CD4-positive, alpha-beta T cell treated with Interleukin-17A for 1 hour (primary cell): ENCODE measurements at regions not wholly inside any gene's neighbourhood (a gene's known extent, or its start where the extent isn't known, plus 50 kb on each side); places are given as distances from the start of the nearest gene placed in this dataset.

Experiments
- DNase-seq: peaks from one replicate; pipeline ENCODE4 v3.0.0-alpha.2; 2020

DNA sequence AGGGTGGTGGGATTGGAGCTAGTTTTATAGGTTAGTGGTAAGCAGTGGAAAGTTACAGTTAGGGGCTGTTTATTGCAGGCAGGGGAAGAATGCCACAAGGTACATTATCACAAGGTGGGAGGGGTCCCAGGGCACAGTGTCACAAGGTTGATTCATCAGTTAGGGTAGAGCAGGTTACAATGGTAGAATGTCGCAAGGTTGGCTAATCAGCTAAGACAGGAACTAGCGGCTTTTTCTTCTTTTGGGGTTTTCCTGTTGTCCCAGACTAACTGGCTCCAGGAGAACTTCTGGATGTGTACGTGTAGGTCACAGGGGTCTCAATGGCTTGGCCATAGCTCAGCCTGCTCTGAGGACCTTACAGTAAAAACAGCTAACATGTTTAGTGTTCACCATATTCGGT is 1221.1 kb downstream of the SLITRK1 start:
- no peak for DNase-seq

DNA sequence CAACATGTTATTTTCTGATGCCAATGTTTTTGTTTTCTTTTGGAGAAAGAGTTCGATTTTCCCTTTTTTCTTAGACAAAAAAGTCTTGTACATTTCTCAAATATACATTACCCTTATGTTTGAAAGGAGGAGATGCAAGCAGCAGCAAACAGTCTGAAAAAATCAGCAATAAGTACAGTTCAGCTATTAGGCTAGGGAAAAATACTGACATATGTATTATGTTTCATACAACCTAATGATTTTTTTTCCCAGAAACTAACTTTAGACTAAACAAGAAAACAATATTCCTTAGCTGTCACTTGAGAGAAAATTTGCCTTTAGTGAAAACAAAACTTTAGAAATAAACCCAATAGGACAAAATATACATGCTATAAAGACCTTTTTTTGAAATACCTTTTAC is 1223.5 kb downstream of the SLITRK1 start:
- DNase-seq: no peak

DNA sequence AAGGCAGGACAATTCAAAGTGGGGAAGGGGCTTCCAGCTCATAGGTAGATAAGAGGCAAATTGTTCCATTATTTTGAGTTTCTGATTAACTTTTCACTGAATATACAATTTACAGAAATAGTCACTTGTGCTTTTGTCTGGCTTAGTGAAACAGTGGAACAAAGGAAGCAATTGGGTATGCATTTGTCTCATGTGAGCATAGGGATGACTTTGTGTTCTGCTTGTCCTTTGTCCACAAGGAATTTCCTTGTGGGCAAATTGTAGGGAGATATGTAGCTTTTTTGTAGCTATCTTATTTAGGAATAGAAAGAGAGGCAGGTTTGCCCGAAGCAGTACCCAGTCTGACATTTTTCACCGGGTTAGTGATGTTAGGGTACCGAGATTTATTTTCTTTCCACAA is 1224.8 kb downstream of the SLITRK1 start:
- DNase-seq: no peak

DNA sequence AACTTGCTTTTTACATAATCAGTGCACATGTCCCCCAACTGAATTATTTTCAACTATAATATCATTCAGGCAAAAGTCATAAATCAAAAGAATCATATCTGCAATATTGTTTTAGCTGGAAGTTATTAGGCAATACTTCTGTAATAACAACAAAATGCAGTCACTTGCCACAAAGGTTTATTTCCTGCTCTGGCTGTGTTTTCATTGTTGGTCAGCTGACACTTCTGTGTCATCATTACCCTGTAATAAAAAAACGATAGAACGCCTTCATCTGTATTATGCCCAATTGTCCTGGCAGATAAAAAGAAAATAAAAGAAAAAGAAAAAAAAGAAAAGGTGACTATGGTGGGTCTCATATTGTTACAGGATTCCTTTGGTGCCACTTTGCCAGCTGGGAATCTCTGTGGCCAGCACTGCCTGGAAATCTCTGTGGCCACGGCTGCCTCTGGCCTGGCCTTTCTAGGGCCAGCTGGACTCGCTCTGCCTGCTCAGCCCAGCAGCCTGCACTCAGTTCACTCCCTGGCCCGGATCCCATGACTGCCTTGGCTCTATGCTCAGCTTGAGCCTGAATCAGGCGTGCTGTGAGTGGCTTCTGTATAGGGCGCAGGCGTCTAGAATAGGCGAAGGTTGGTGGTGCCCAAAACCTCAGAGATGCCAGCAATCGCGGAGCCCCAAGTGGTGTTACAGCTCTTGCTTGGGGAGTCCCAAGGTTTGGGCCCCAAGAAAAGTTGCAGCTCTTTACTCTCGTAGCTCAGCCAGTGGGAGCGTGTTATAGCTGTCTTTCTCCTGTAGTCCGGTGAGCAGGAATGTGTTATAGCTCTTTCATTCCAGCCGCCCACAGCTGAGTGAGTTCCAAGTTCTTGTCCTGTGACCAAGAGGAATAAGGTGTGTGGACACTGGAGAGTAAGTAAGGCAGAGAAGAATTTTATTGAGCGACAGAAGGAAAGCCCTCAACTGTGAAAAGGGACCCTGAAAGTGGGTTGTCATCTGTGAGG is 1227.1 kb downstream of the SLITRK1 start:
- DNase-seq: no peak

DNA sequence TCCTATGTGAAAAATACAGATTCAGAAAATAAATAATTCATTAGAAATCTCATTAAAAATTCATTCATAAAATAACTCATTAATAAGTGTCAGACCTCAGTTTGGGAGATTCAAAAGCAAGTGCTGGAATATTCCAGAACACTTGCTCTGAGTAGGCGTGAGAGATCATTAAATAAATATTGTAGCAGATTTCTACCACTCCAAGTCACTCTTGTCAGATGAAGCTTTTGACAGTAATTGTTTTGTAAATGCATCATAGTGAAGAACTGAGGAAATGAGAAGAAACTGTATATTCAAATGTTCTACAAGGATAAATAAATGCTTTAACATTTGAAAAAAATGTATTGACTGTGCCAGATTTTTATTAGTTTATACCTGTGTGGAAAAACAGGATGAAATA is 1228.1 kb downstream of the SLITRK1 start:
- no peak for DNase-seq

DNA sequence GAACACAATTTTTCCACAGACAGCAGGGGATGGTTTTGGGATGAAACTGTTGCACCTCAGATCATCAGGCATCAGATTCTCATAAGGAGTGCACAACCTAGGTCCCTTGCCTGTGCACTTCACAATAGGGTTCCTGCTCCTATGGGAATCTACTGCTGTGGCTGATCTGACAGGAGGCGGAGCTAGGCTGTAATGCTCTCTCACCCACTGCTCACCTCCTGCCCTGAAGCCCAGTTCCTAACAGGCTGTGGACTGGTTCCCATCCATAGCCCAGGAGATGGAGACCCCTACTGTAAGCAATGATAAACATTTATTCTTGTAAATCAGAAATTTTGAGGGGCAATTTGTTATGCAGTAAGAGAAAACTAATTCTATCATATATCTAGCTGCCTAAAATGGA is 1234.7 kb downstream of the SLITRK1 start:
- no peak for DNase-seq

DNA sequence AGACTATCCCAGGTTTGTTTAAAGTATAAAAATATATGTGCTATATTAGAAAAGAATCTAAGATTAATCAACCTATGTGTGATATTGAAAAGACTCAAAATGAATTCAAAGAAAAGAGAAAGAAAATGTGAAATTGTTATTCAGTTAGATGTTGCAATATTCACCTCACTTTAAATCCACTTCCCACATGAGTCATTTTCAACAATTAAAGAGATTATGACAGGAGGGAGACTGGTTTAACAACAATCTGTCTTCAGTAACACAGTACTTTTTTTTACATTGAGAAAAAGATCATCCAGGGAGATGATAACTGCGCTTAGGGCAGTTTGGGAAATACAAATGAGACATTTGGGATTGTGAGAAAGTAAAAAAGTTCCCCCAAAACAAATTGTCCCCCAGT is 1246.2 kb downstream of the SLITRK1 start:
- DNase-seq: no peak

DNA sequence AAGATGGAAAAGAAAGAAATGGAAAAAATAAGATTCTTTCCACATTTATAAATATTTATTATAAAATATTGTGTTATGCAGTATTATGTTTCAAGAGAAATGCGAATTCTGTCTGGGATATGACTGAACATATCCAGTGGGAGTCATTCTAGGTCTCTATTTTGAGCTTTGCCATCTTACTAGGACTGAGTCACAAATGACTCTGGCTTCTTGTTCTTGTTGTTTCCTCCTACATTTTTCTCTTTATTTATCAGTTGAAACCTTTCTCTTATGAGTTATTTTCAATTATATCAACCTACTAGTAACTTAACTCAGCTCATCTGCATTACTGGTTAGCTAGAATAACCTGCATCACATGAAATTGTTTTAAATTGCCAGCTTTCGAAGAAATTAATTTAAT is 1247.3 kb downstream of the SLITRK1 start:
- no peak for DNase-seq

DNA sequence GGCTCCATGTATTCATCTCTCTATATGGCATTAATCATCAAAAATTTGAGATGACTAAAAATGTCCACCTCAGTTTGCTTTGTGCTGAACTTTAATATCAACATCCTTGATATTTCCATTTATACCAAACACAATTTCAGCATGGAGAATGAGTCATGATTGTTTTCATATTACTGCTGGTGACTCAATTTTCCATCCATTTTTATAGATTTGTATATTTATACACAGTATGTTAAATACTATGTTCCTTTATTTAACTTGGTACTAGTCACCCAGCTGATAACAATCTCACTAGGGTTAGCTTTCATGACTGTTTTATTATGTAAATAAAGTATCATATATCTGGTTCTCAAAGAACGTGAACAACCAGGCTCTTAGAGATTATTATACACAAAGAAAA is 1255.1 kb downstream of the SLITRK1 start:
- no peak for DNase-seq

DNA sequence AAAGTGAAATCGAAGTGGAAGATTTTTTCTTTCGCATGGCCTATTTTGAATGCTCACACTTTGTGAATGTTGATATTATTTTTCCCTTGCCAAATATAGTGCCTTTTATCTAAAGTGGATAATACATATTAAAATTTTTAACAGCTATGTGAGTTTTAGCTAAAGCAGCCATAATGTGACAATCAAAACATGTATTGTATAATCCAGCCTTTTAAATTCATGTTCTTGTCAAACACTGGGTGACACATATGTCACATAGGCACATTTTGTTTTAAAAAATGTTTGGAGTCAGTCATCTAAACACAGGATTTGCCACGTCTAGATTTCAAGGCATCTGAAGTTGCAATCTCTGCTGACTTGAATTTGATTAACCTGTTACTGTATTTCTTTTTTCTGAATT is 1256.6 kb downstream of the SLITRK1 start:
- no peak for DNase-seq

DNA sequence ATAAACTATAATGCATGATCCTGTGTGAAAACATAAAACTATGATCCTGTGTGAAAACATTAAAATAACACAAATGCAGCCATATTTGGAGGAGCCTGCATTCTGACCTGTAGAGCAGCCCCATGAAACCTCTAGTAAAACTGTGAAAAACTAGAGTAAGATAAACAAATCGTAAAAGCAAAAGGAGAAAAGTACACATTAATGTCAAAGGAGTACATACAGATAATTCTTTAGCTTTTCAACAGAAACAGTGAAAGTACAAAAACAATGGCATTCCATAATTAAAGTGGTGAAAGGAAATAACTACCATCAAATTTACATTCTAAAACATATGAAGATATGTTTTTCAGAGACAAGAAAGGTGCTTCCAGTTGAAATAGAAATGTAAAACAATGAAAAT is 1267.2 kb downstream of the SLITRK1 start:
- DNase-seq: no peak

DNA sequence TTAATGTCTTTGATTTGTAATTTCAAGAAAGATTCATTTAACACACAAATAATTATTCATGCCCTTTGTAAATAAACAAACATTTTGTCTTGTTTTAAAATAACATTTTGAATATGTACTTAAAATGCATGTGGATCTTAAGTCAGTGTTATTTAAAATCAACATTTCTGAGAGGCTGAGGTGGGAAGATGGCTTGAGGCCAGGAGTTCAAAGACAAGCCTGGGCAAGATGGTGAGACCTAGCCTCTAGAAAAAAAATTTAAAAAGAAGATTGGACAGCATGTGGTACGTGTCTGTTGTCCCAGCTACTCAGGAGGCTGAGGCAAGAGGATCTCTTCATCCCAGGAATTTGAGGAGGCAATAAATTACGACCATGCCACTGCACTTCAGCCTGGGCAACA is 1268.2 kb downstream of the SLITRK1 start:
- no peak for DNase-seq

DNA sequence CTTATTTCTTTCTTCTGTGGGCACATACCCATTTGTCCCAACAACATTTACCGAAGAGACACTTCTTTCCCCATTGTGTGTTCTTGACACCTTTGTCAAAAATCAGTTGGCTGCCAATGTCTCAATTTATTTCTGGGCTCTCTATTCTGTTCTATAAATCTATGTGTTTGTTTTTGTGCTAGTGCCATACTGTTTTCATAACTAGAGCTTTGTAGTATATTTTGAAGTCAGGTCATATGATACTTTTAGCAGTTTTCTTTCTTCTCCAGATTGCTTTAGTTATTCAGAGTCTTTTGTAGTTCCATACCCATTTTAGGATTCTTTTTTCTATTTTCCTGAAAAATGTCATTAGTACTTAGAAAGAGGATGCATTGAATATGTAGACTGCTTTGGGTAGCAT is 1276.3 kb downstream of the SLITRK1 start:
- DNase-seq: no peak

DNA sequence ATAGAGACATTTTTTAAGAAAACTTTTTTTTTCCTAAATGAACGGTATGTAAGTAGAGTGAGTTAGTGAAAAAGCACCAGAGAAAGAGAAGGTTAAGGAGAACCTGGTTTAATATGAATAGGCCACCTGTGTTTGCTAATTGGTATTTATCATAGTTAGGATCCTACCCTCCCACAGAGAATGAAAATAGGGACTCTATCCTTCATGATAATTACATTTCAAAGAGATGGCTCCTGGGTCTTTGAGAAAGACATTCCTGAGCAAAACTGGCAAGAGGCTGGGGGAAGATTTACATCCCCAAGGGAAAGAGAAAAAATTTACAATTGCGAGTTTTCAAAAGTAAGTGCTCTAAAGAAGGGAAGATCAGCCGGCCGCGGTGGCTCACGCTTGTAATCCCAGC is 1284.5 kb downstream of the SLITRK1 start:
- DNase-seq: no peak

DNA sequence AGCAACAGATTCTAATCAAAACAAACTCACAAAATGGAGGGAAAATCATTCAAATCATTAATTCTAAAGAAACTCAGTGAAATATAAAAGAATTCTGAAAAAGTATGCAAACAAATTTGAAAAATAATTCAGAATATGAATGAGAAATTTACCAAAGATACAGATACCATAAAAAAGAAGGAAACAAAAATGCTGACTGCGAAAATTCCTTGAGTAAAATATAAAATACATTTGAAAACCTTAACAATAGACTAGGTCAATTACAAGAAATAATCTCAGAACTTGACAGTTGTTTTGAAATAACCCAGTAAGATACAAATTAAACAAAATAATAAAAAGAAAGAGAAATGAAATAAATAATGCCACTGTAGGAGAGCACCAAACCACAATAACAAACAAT is 1289.0 kb downstream of the SLITRK1 start:
- no peak for DNase-seq

DNA sequence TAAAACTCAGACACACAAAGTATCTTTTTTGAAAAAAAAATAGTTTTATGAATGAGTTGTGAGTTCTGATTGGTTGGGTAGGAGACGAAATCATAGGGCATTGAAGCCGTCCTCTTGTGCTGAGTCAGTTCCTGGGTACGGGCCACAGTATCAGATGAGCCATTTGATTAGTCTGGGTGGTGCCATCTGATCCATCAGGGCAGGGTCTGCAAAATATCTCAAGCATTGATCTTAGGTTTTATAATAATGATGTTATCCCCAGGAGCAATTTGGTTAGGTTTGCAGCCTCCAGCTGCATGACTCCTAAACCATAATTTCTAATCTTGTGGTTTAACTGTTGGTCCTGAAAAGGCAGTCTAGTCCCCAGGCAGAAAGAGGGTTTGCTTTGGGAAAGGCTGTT is 1310.6 kb downstream of the SLITRK1 start:
- no peak for DNase-seq

DNA sequence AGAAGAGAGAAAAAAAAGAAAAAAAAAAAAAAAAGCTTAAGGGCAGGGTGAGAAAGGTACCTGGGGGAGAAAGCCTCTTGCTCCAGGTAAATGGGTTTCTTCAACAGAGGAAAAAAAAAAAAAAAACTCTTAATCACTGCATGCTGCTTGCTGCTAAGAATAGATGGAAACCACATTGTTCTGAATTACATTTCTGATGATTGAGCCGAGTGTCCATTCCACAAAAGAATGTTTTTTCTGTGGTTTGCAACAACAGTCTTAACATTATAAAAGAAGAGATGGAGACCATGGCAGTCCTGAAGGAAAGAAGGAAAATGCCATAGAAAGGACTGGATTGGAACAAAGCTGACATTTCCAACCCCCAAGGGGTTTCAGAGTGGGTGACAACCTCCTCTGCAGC is 1312.7 kb downstream of the SLITRK1 start:
- DNase-seq: no peak

DNA sequence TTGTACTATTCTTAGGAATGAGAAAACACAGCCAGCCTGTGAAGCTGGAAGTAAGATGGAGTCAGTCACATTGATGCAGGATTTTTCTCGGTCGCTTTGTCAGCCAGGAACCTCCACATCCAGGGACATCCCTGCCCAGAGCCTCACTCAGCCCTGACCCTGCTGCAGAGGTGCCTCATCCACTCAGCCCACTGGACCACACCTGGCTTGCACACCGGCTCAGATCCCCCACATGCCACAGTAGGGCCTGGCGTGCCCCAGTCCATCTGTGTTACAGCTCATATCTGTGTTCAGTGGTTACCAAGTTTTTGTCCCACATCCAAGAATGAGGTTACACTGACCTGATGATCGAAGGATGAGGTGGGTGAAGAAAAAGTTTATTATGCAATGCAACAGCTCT is 1315.4 kb downstream of the SLITRK1 start:
- DNase-seq: no peak

DNA sequence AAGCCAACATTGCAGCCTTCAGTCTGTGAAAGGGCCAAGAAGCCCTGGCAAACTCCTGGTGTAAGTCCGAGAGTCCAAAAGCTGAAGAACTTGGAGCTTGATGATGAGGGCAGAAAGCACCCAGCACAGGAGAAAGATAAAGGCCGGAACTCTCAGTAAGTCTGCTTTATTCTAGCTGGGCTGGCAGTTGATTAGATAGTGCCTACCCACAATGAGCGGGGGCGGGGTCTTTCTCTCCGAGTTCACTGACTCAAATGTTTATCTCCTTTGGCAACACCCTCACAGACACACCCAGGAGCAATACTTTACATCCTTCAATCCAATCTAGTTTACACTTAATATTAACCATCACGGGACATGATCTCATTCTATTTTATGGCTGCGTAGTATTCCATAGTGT is 1317.1 kb downstream of the SLITRK1 start:
- DNase-seq: no peak

DNA sequence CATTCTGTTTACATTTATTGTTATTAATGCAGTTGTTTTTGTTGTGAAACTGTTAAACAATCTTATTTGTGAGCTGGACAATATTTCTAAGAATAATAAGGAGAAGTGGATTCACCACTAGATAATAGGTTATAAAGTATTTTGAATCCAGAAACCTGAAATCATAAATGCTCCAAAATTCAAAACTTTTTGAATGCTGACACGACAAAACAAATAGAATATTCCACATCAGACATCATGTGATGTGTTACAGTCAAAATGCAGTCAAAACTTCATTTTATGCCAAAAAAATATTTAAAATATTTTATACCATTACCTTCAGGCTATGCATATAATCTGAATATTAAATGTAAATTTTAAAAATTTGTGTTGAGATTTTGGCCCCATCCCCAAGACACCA is 1321.4 kb downstream of the SLITRK1 start:
- DNase-seq: no peak

DNA sequence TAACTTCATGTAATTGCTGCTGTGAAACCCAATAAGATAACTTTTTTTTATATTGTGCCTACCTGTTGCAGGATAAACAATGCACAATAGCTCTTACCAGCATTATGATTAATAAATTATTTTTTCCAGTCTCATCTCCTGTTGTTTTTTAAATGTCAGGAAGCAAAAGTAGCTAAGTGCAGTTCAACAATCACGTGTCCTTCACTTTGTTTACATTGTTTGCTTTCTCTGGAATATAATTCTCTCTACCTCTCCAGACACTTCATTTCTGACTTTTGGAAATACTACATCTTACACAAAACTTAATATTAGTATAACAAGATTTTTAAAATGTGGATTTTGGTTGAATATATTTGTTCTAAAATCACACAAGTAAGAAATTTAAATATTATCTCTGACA is 1359.4 kb downstream of the SLITRK1 start:
- DNase-seq: no peak

DNA sequence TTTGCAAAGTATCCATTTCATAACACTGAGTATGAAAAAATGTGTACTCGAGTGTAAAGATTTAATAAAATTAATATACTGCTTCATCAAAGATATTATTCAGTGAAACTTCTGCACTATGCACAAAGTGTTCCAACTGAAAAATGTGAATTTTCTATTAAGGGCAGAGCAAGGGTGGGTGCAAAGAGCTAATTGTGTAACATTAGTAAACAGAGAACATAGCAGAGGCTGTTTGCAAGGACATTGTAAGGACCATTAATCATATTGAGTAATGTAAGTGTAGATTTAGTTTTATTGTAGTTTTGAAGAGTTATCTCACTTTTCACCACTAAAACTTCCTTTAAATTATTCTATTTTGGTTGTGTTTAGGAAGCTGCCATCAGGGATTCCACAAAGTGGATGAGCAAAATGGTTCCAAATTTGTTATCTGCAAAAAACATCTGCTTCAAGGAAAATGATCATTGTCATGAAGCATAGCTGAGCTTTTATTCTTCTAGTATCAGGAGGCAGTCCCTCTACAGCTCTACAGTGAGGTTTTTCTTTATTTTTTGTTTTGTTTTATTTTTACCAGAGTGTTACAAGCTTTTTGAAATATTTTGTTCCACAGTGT is 1375.4 kb downstream of the SLITRK1 start:
- no peak for DNase-seq

DNA sequence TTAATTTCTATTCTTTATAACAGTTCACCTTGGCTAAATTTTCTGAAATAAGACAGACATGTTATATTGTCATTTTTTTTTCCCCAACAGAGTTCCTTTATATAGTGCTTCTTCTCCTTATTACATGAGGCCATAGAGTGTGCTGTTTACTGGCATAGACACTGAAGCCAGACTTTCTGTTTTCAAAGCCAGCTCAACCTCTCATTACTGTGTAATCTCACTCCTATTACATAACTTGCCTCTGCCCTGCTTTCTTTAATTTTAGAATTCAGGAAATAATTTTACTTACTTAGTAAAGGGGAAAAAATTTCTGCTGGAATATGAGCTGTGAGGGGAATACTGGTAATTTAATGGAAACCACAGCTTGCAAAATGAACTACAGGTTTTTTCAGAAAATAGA is 1380.4 kb downstream of the SLITRK1 start:
- DNase-seq: no peak

DNA sequence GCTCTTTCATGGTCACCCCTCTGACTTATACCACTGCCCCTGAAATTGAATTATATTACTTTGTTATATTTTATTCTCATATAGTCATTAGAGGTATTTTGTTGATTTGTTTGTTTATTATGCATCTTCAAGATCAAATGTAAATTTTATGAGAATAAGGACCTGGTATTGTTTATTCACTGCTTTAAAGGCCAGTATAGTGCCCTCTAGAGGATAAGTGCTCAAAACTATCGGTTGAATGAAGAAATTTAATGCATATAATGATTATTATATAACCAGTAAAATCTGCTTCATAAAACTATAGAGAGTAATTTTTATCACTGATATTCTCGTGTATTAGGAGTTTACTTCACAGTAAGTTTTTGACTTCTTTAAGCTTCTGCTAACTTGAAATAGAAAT is 1401.9 kb downstream of the SLITRK1 start:
- no peak for DNase-seq

DNA sequence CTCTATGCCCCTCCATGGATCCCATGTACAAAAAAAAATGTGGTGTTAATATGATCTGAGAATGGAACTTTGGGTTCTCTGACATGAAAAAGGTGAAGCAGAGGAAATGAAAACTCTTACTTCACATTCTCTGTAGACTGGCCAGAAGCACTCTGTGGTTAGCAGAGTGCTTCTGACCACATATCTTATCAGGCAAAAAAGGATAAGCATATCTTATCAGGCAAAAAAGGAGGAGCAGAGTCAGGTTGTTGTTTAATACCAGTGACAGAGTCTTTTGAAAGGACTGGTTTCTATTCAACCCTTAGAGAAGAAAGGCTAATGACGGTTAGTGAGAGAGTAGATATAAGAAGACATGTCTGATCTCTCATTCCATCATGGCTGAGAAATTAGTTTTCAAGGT is 1404.8 kb downstream of the SLITRK1 start:
- DNase-seq: no peak
